Trophoblast cell (in vitro differentiated cells and primary cell): ENCODE measurements at regions not wholly inside any gene's neighbourhood (a gene's known extent, or its start where the extent isn't known, plus 50 kb on each side); places are given as distances from the start of the nearest gene placed in this dataset.

Experiments
- DNase-seq, 2 donors: peaks; one replicate each; pipeline ENCODE4 v3.0.0-alpha.2; 2016
- H2AFZ ChIP-seq: 2 replicates; pipeline ENCODE4 v1.6.1; 2013; ENCODE audit warnings: low read length, moderate library complexity, mild to moderate bottlenecking; ENCODE audit not compliant: insufficient read depth, poor library complexity
- H2AK5ac ChIP-seq: 2 replicates; pipeline ENCODE4 v1.6.1; 2013; ENCODE audit warnings: mild to moderate bottlenecking, low read length
- H2BK120ac ChIP-seq: 2 replicates; pipeline ENCODE4 v1.6.1; 2013; ENCODE audit warnings: low read length, mild to moderate bottlenecking, moderate library complexity; ENCODE audit not compliant: insufficient read depth, poor library complexity
- H2BK12ac ChIP-seq: 2 replicates; pipeline ENCODE4 v1.6.1; 2013; ENCODE audit warnings: mild to moderate bottlenecking, low read length, moderate library complexity
- H2BK5ac ChIP-seq: 2 replicates; pipeline ENCODE4 v1.6.1; 2013; ENCODE audit warnings: low read length, low read depth, moderate library complexity, mild to moderate bottlenecking; ENCODE audit not compliant: poor library complexity
- H3K14ac ChIP-seq: 2 replicates; pipeline ENCODE4 v1.6.1; 2013; ENCODE audit warnings: mild to moderate bottlenecking, low read length
- H3K18ac ChIP-seq: 2 replicates; pipeline ENCODE4 v1.6.1; 2013; ENCODE audit warnings: mild to moderate bottlenecking, low read length
- H3K23ac ChIP-seq: 2 replicates; pipeline ENCODE4 v1.6.1; 2013; ENCODE audit warnings: low read length
- H3K27ac ChIP-seq: 2 replicates; pipeline ENCODE4 v1.5.1; 2013; ENCODE audit warnings: low read depth, mild to moderate bottlenecking, inconsistent platforms, low read length, moderate library complexity
- H3K27me3 ChIP-seq: 2 replicates; pipeline ENCODE4 v1.6.1; 2013; ENCODE audit warnings: inconsistent platforms, mild to moderate bottlenecking, low read length, moderate library complexity; ENCODE audit not compliant: insufficient read depth
- H3K36me3 ChIP-seq, 2 experiments: 1 replicate in 1 of 2; 2 replicates in 1 of 2; pipeline ENCODE4 v1.6.1; 2013; ENCODE audit warnings: low read length in 2 of 2, mild to moderate bottlenecking in 2 of 2, moderate library complexity in 1 of 2; ENCODE audit not compliant: insufficient read depth in 2 of 2, control insufficient read depth in 1 of 2
- H3K4ac ChIP-seq: 2 replicates; pipeline ENCODE4 v1.6.1; 2013; ENCODE audit warnings: low read depth, mild to moderate bottlenecking, low read length, moderate library complexity
- H3K4me1 ChIP-seq, 2 experiments: 1 replicate in 1 of 2; 2 replicates in 1 of 2; pipeline ENCODE4 v1.6.1; 2013; ENCODE audit warnings: low read length in 2 of 2, mild to moderate bottlenecking in 2 of 2, moderate library complexity in 1 of 2; ENCODE audit not compliant: insufficient read depth in 2 of 2, control insufficient read depth in 1 of 2
- H3K4me2 ChIP-seq: 2 replicates; pipeline ENCODE4 v1.6.1; 2013; ENCODE audit warnings: inconsistent platforms, mild to moderate bottlenecking, low read length, moderate library complexity
- H3K4me3 ChIP-seq: 2 replicates; pipeline ENCODE4 v1.5.1; 2013; ENCODE audit warnings: mild to moderate bottlenecking, low read depth, low read length, inconsistent platforms
- H3K79me1 ChIP-seq: one replicate; pipeline ENCODE4 v1.6.1; 2013; ENCODE audit warnings: low read length
- H3K79me2 ChIP-seq: 2 replicates; pipeline ENCODE4 v1.6.1; 2013; ENCODE audit warnings: low read length, mild to moderate bottlenecking; ENCODE audit not compliant: control insufficient read depth, insufficient read depth, poor library complexity
- H3K9ac ChIP-seq: 2 replicates; pipeline ENCODE4 v1.6.1; 2013; ENCODE audit warnings: mild to moderate bottlenecking, low read length
- H3K9me3 ChIP-seq: 2 replicates; pipeline ENCODE4 v1.6.1; 2013; ENCODE audit warnings: low read depth, mild to moderate bottlenecking, control low read depth, inconsistent platforms, low read length; ENCODE audit not compliant: insufficient read depth
- H4K12ac ChIP-seq: 2 replicates; pipeline ENCODE4 v1.6.1; 2013; ENCODE audit warnings: low read depth, mild to moderate bottlenecking, low read length, moderate library complexity
- H4K8ac ChIP-seq: 2 replicates; pipeline ENCODE4 v1.6.1; 2013; ENCODE audit warnings: low read depth, mild to moderate bottlenecking, low read length, moderate library complexity
- H4K91ac ChIP-seq: one replicate; pipeline ENCODE4 v1.6.1; 2013; ENCODE audit warnings: low read depth, mild to moderate bottlenecking, low read length, moderate library complexity
- WGBS: extraction: QIAGEN DNeasy Blood & Tissue Kit; methylation state at CpG from one replicate; pipeline ENCODE4 v1.1.7; 2013; ENCODE audit warnings: missing lambda C conversion rate; ENCODE audit not compliant: insufficient read length, insufficient coverage; ENCODE audit errors: extremely low coverage; 5-methylcytosine and 5-hydroxymethylcytosine counted together

- H4K12ac ChIP-seq = no peak overlapping the region
- H3K4me3 ChIP-seq = no peak overlapping the region
- no peak overlapping the region for H3K18ac ChIP-seq
- WGBS = no CpG with 5 or more reads among the region's 4 CpGs
- H3K36me3 ChIP-seq = no peaks in the 10 kb centered on the region
- H2AFZ ChIP-seq = no peak overlapping the region
- no peak overlapping the region for H3K27ac ChIP-seq
- no peaks in the 10 kb centered on the region for H3K4me1 ChIP-seq
- no peak overlapping the region for H3K14ac ChIP-seq
- H2BK5ac ChIP-seq = no peak overlapping the region
- no peak overlapping the region for H4K91ac ChIP-seq
- H3K27me3 ChIP-seq = no peaks in the 10 kb centered on the region
- H3K4ac ChIP-seq = no peak overlapping the region
- no peak overlapping the region for H4K8ac ChIP-seq
- no peak overlapping the region for H3K9ac ChIP-seq
- no peaks in the 10 kb centered on the region for H3K9me3 ChIP-seq
- H3K79me2 ChIP-seq = no peaks in the 10 kb centered on the region
- H2BK120ac ChIP-seq = no peak overlapping the region
- no peak overlapping the region for H2AK5ac ChIP-seq
- no peak overlapping the region for H2BK12ac ChIP-seq
- no peak for DNase-seq
- no peaks in the 10 kb centered on the region for H3K79me1 ChIP-seq
- no peak overlapping the region for H3K4me2 ChIP-seq
- H3K23ac ChIP-seq = no peak overlapping the region
Measured at GRCh38 chr7:84757761-84758160, 429.1 kb downstream of the SEMA3D start.

GRCh38 chr7:84746353-84746752, 440.5 kb downstream of the SEMA3D start:
- no peak overlapping the region for H2AK5ac ChIP-seq
- H3K27me3 ChIP-seq = no peaks in the 10 kb centered on the region
- H3K79me1 ChIP-seq = no peaks in the 10 kb centered on the region
- no peak overlapping the region for H2BK12ac ChIP-seq
- no peaks in the 10 kb centered on the region for H3K4me1 ChIP-seq
- H2AFZ ChIP-seq = no peak overlapping the region
- no peak overlapping the region for H3K4me3 ChIP-seq
- no peak overlapping the region for H3K4me2 ChIP-seq
- no peak for DNase-seq
- H3K27ac ChIP-seq = no peak overlapping the region
- H3K4ac ChIP-seq = no peak overlapping the region
- no peaks in the 10 kb centered on the region for H3K79me2 ChIP-seq
- no peak overlapping the region for H4K91ac ChIP-seq
- no peak overlapping the region for H3K14ac ChIP-seq
- H3K23ac ChIP-seq = no peak overlapping the region
- no peaks in the 10 kb centered on the region for H3K36me3 ChIP-seq
- no peak overlapping the region for H4K12ac ChIP-seq
- no CpG with 5 or more reads among the region's 2 CpGs for whole genome bisulfite sequencing
- H4K8ac ChIP-seq = no peak overlapping the region
- H3K9me3 ChIP-seq = no peaks in the 10 kb centered on the region
- H2BK120ac ChIP-seq = no peak overlapping the region
- H2BK5ac ChIP-seq = no peak overlapping the region
- no peak overlapping the region for H3K9ac ChIP-seq
- no peak overlapping the region for H3K18ac ChIP-seq

- Histone ChIP-seq H3K23ac (no peak overlapping the region), H2BK120ac (no peak overlapping the region), H3K18ac (no peak overlapping the region), H3K4me3 (no peak overlapping the region), H4K12ac (no peak overlapping the region), H2BK12ac (no peak overlapping the region), H3K79me1 (no peaks in the 10 kb centered on the region), H4K91ac (no peak overlapping the region), H3K27ac (no peak overlapping the region), H2AK5ac (no peak overlapping the region), H3K14ac (no peak overlapping the region), H3K9ac (no peak overlapping the region), H3K4me2 (no peak overlapping the region), H3K4me1 (no peaks in the 10 kb centered on the region), H4K8ac (no peak overlapping the region), H2AFZ (no peak overlapping the region), H2BK5ac (no peak overlapping the region), H3K27me3 (no peaks in the 10 kb centered on the region), H3K79me2 (no peaks in the 10 kb centered on the region), H3K9me3 (no peaks in the 10 kb centered on the region), H3K36me3 (no peaks in the 10 kb centered on the region), H3K4ac (no peak overlapping the region)
- DNase-seq = no peak
- no CpG with 5 or more reads among the region's 3 CpGs for WGBS
Measured at GRCh38 chr7:84744385-84744784, 442.5 kb downstream of the SEMA3D start.

GRCh38 chr7:84738583-84739150, 448.2 kb downstream of the SEMA3D start:
- Histone ChIP-seq H4K12ac (no peak overlapping the region), H3K9me3 (no peaks in the 10 kb centered on the region), H3K14ac (no peak overlapping the region), H2BK5ac (no peak overlapping the region), H3K79me2 (no peaks in the 10 kb centered on the region), H2AFZ (no peak overlapping the region), H3K4me1 (no peaks in the 10 kb centered on the region), H2BK120ac (no peak overlapping the region), H3K18ac (no peak overlapping the region), H3K4me3 (no peak overlapping the region), H3K4me2 (no peak overlapping the region), H3K23ac (no peak overlapping the region), H3K27me3 (no peaks in the 10 kb centered on the region), H4K91ac (no peak overlapping the region), H3K27ac (no peak overlapping the region), H3K36me3 (no peaks in the 10 kb centered on the region), H3K4ac (no peak overlapping the region), H2AK5ac (no peak overlapping the region), H2BK12ac (no peak overlapping the region), H3K79me1 (no peaks in the 10 kb centered on the region), H4K8ac (no peak overlapping the region), H3K9ac (no peak overlapping the region)
- WGBS = no CpG with 5 or more reads among the region's 9 CpGs
- peak; percentile 55 to 65 for DNase-seq
